Neural progenitor cell (in vitro differentiated cells): ENCODE measurements at regions not wholly inside any gene's neighbourhood (a gene's known extent, or its start where the extent isn't known, plus 50 kb on each side); places are given as distances from the start of the nearest gene placed in this dataset.

Experiments used
- DNase-seq: peaks from one replicate; pipeline ENCODE4 v3.0.0-alpha.2; 2016; ENCODE audit warnings: low spot score
- H2AFZ ChIP-seq: fragments of 200-600 bp; sonication (generic); replicated peaks from 2 replicates; pipeline ENCODE4 v1.6.1; 2016; ENCODE audit warnings: antibody characterized with exemption
- H3F3A ChIP-seq: fragments of 200-600 bp; sonication (generic); 2 replicates; pipeline ENCODE4 v1.6.1; 2016; ENCODE audit warnings: antibody characterized with exemption, low read depth
- H3K27ac ChIP-seq: fragments of 200-600 bp; sonication (generic); 2 replicates; pipeline ENCODE4 v1.5.1; 2016; ENCODE audit warnings: mild to moderate bottlenecking
- H3K27me3 ChIP-seq: fragments of 200-600 bp; sonication (generic); 2 replicates; pipeline ENCODE4 v1.6.1; 2016; ENCODE audit warnings: mild to moderate bottlenecking, moderate library complexity
- H3K36me3 ChIP-seq: fragments of 200-600 bp; sonication (generic); 2 replicates; pipeline ENCODE4 v1.5.1; 2016
- H3K4me1 ChIP-seq: fragments of 200-600 bp; sonication (generic); 2 replicates; pipeline ENCODE4 v1.6.1; 2016; ENCODE audit warnings: mixed run types
- H3K4me2 ChIP-seq: fragments of 200-600 bp; sonication (generic); 2 replicates; pipeline ENCODE4 v1.6.1; 2016
- H3K4me3 ChIP-seq: fragments of 200-600 bp; sonication (generic); 2 replicates; pipeline ENCODE4 v1.5.1; 2016
- H3K79me2 ChIP-seq: fragments of 200-600 bp; sonication (generic); 2 replicates; pipeline ENCODE4 v1.6.1; 2016; ENCODE audit warnings: low read depth
- H3K9ac ChIP-seq: fragments of 200-600 bp; sonication (generic); 2 replicates; pipeline ENCODE4 v1.6.1; 2016
- H3K9me3 ChIP-seq: fragments of 200-600 bp; sonication (generic); 2 replicates; pipeline ENCODE4 v1.5.1; 2016; ENCODE audit warnings: low read depth
- H4K20me1 ChIP-seq: fragments of 200-600 bp; sonication (generic); 2 replicates; pipeline ENCODE4 v1.6.1; 2016; ENCODE audit warnings: low read depth
- H3K27ac Mint-ChIP-seq: 3 replicates; pipeline ENCODE4 v1.8.0; 2021; ENCODE audit warnings: mixed read lengths
- H3K27me3 Mint-ChIP-seq: 2 replicates; pipeline ENCODE4 v1.8.0; 2022; ENCODE audit warnings: low read depth, mild to moderate bottlenecking, inconsistent platforms, moderate library complexity, mixed read lengths; ENCODE audit not compliant: insufficient read depth
- H3K36me3 Mint-ChIP-seq: 3 replicates; pipeline ENCODE4 v1.8.0; 2021; ENCODE audit warnings: mixed read lengths
- H3K4me1 Mint-ChIP-seq: 3 replicates; pipeline ENCODE4 v1.8.0; 2021; ENCODE audit warnings: mixed read lengths
- H3K4me3 Mint-ChIP-seq: 3 replicates; pipeline ENCODE4 v1.8.0; 2021; ENCODE audit warnings: mild to moderate bottlenecking, moderate library complexity, mixed read lengths
- H3K9me3 Mint-ChIP-seq: 3 replicates; pipeline ENCODE4 v1.8.0; 2020; ENCODE audit warnings: mixed read lengths
- CTCF ChIP-seq: fragments of 200-600 bp; sonication (generic); IDR thresholded peaks from 2 replicates; pipeline ENCODE4 v1.5.1; 2017; ENCODE audit warnings: antibody characterized with exemption, mild to moderate bottlenecking
- EZH2 ChIP-seq: fragments of 200-600 bp; sonication (generic); IDR thresholded peaks from 2 replicates; pipeline ENCODE4 v1.6.1; 2017; ENCODE audit warnings: antibody characterized with exemption, mild to moderate bottlenecking, moderate library complexity
- EZH2phosphoT487 ChIP-seq: fragments of 200-600 bp; sonication (generic); IDR thresholded peaks from 2 replicates; pipeline ENCODE4 v1.6.1; 2017; ENCODE audit warnings: antibody characterized with exemption

GRCh38 chr7:131003634-131004033 is 269.6 kb upstream of the KLF14 start:
- no peaks in the 10 kb centered on the region for H3K36me3 Mint-ChIP-seq
- no peaks in the 10 kb centered on the region for H3K9me3 Mint-ChIP-seq
- peaks cover 8% of the 10 kb centered on the region for H3K4me1 Mint-ChIP-seq

GRCh38 chr7:131004371-131004770 is 270.4 kb upstream of the KLF14 start:
- no peaks in the 10 kb centered on the region for H3K36me3 ChIP-seq
- Mint-ChIP-seq H3K36me3 (no peaks in the 10 kb centered on the region), H3K9me3 (no peaks in the 10 kb centered on the region), H3K4me1 (peaks cover 10% of the 10 kb centered on the region), H3K27me3 (peaks cover 3% of the 10 kb centered on the region), H3K4me3 (no peak overlapping the region), H3K27ac (no peak overlapping the region)
- peaks cover 4% of the 10 kb centered on the region for H3F3A ChIP-seq
- H3K4me3 ChIP-seq: no peak overlapping the region
- H2AFZ ChIP-seq: no peak overlapping the region
- H4K20me1 ChIP-seq: no peaks in the 10 kb centered on the region
- no peak for DNase-seq
- no peak overlapping the region for H3K27ac ChIP-seq
- no peaks in the 10 kb centered on the region for H3K27me3 ChIP-seq
- H3K9me3 ChIP-seq: no peaks in the 10 kb centered on the region
- TF ChIP-seq EZH2 (no peak), EZH2phosphoT487 (no peak), CTCF (no peak)
- no peak overlapping the region for H3K9ac ChIP-seq
- peaks cover 8% of the 10 kb centered on the region for H3K4me1 ChIP-seq
- no peak overlapping the region for H3K4me2 ChIP-seq
- H3K79me2 ChIP-seq: no peaks in the 10 kb centered on the region

More at GRCh38 chr7:131003634-131004033, 269.6 kb upstream of the KLF14 start:
- H3K79me2 ChIP-seq: no peaks in the 10 kb centered on the region
- H3F3A ChIP-seq: peaks cover 4% of the 10 kb centered on the region
- no peaks in the 10 kb centered on the region for H3K27me3 ChIP-seq
- no peak overlapping the region for H3K27ac ChIP-seq
- no peaks in the 10 kb centered on the region for H3K9me3 ChIP-seq
- TF ChIP-seq EZH2phosphoT487 (no peak), EZH2 (no peak), CTCF (no peak)
- peaks cover 8% of the 10 kb centered on the region for H3K4me1 ChIP-seq
- H3K4me3 ChIP-seq: no peak overlapping the region
- H3K27me3 Mint-ChIP-seq: peaks cover 3% of the 10 kb centered on the region
- no peak overlapping the region for H3K4me2 ChIP-seq
- no peaks in the 10 kb centered on the region for H3K36me3 ChIP-seq
- no peaks in the 10 kb centered on the region for H4K20me1 ChIP-seq
- H3K9ac ChIP-seq: no peak overlapping the region
- no peak for DNase-seq
- no peak overlapping the region for H3K27ac Mint-ChIP-seq
- H2AFZ ChIP-seq: no peak overlapping the region
- no peak overlapping the region for H3K4me3 Mint-ChIP-seq

DNA sequence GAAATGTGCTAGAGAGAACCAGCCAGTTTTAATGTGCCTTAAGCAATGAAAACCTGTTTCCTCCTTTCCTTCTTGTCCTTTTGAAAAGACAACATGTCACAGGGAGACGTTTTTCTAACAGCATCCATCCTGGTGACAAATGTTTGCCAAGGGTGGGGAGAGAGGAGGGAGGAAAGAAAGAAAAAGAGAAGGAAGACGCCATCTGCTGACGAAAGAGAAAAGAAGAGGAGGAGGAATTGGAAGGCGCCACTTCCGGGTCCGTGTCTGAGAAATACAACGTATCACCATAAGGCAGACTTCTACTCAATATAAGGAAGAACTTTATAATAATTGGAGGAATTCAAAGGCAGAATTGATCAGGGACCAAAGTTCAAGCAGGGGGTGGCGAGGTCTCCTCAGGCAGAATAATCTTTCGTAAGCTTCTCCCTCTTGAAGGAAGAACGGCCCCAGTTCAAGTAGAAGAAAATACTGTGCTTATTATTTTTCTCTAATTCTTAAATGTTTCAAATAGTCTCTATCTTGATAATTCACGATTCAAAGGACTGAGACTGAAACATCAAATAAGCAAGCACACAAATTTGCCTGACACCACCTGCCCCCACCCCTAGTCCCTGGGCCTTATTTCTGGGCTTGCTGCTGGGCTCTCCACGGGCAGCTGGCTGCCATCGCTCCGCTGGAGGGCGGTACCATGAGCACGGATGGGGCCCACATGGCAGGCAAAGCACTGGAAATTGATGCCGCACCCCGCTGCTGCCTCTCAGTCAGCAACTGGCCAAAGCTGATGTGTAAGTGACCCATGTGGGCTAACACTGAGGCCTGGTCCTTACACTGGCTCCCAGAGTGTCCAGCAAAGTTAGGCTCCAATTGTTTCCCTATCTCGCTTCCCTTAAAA is 273.7 kb upstream of the KLF14 start:
- peak; percentile 74 for DNase-seq
- Histone ChIP-seq H3K4me2 (peak overlapping the region; percentile 21), H2AFZ (peak overlapping the region; percentile 94), H3K4me1 (peaks cover 5% of the 10 kb centered on the region), H3F3A (peaks cover 4% of the 10 kb centered on the region), H3K9ac (no peak overlapping the region), H3K9me3 (no peaks in the 10 kb centered on the region), H3K27me3 (no peaks in the 10 kb centered on the region), H4K20me1 (no peaks in the 10 kb centered on the region), H3K79me2 (no peaks in the 10 kb centered on the region), H3K4me3 (no peak overlapping the region), H3K27ac (no peak overlapping the region), H3K36me3 (no peaks in the 10 kb centered on the region)
- Mint-ChIP-seq H3K4me3 (no peak overlapping the region), H3K4me1 (peaks cover 10% of the 10 kb centered on the region), H3K36me3 (no peaks in the 10 kb centered on the region), H3K9me3 (no peaks in the 10 kb centered on the region), H3K27me3 (peaks cover 3% of the 10 kb centered on the region), H3K27ac (no peak overlapping the region)
- TF ChIP-seq EZH2phosphoT487 (no peak), EZH2 (no peak), CTCF (peak; percentile 71)
